ENCODE measurements at regions not wholly inside any gene's neighbourhood (a gene's known extent, or its start where the extent isn't known, plus 50 kb on each side); places are given as distances from the start of the nearest gene placed in this dataset.

DNA sequence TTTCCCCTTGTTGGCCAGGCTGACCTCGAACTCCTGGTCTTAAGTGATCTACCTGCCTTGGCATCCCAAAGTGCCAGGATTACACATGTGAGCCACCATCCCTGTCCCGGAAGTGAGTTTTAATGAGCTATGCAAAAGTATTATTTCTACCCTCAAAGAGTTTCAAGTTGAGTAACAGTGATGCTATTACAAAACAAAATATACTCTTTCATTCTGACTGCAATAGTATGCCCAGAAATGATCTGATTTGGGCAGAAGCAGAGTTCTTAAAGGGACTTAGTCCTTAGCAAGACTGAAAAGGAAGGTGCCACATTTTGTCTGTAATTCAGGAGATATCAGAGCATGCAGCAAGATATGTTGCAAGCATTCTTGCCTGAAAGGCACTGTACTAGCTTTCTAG lies 375.4 kb downstream of the NUF2 start:
- TF ChIP-seq, protein P1, sequence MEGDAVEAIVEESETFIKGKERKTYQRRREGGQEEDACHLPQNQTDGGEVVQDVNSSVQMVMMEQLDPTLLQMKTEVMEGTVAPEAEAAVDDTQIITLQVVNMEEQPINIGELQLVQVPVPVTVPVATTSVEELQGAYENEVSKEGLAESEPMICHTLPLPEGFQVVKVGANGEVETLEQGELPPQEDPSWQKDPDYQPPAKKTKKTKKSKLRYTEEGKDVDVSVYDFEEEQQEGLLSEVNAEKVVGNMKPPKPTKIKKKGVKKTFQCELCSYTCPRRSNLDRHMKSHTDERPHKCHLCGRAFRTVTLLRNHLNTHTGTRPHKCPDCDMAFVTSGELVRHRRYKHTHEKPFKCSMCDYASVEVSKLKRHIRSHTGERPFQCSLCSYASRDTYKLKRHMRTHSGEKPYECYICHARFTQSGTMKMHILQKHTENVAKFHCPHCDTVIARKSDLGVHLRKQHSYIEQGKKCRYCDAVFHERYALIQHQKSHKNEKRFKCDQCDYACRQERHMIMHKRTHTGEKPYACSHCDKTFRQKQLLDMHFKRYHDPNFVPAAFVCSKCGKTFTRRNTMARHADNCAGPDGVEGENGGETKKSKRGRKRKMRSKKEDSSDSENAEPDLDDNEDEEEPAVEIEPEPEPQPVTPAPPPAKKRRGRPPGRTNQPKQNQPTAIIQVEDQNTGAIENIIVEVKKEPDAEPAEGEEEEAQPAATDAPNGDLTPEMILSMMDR (IDR thresholded peaks at IDR 0.05): no peak
- no peak for TF ChIP-seq POLR2A (IDR thresholded peaks at IDR 0.05)
- no peak for TF ChIP-seq EP300 (IDR thresholded peaks at IDR 0.05)
